ENCODE measurements at regions not wholly inside any gene's neighbourhood (a gene's known extent, or its start where the extent isn't known, plus 50 kb on each side); places are given as distances from the start of the nearest gene placed in this dataset.

GRCh38 chr4:184922301-184922700, 96.0 kb upstream of the HELT start:
- Histone ChIP-seq H4K20me1 (ENCODE audit: control insufficient read depth, extremely low read depth, insufficient read depth, low read length) (no peaks in the 10 kb centered on the region), H3K27ac (ENCODE audit: insufficient read depth, low read length) (no peak overlapping the region), H3K9me3 (ENCODE audit: control insufficient read depth, insufficient read depth, low read depth, low read length) (no peaks in the 10 kb centered on the region), H3K27me3 (ENCODE audit: control insufficient read depth, insufficient read depth, low read length) (no peaks in the 10 kb centered on the region), H3K4me3 (replicated peaks in 1 of 4; ENCODE audit: control extremely low read depth in 1 of 4, insufficient read depth in 1 of 4, low read depth in 3 of 4, low read length in 4 of 4) (no peak overlapping the region), H3K9ac (ENCODE audit: insufficient read depth, low read length) (no peak overlapping the region), H3K36me3 (ENCODE audit: control insufficient read depth, insufficient read depth, low read length) (no peaks in the 10 kb centered on the region), H3K4me1 (ENCODE audit: control insufficient read depth, extremely low read depth, insufficient read depth, low read length) (no peaks in the 10 kb centered on the region), H3K4me2 (ENCODE audit: extremely low read depth, insufficient read depth, low read length) (no peak overlapping the region), H2AFZ (ENCODE audit: low read length) (no peak overlapping the region), H3K79me2 (ENCODE audit: control insufficient read depth, insufficient read depth, low read length) (no peaks in the 10 kb centered on the region)
- DNase-seq (ENCODE audit: low read depth in 2 of 2), result no peak
- TF ChIP-seq EZH2 (IDR thresholded peaks at IDR 0.05; ENCODE audit: low read length, missing control alignments) (no peak), CTCF (conservative IDR thresholded peaks at IDR 0.05 in 1 of 2, IDR thresholded peaks at IDR 0.05 in 1 of 2; ENCODE audit: low read depth in 1 of 2, low read length in 2 of 2) (no peak)

- Histone ChIP-seq H3K9me3 (ENCODE audit: control insufficient read depth, insufficient read depth, low read depth, low read length) (no peaks in the 10 kb centered on the region), H3K79me2 (ENCODE audit: control insufficient read depth, insufficient read depth, low read length) (no peaks in the 10 kb centered on the region), H4K20me1 (ENCODE audit: control insufficient read depth, extremely low read depth, insufficient read depth, low read length) (no peaks in the 10 kb centered on the region), H2AFZ (ENCODE audit: low read length) (no peak overlapping the region), H3K27ac (ENCODE audit: insufficient read depth, low read length) (no peak overlapping the region), H3K36me3 (ENCODE audit: control insufficient read depth, insufficient read depth, low read length) (no peaks in the 10 kb centered on the region), H3K4me3 (replicated peaks in 1 of 4; ENCODE audit: control extremely low read depth in 1 of 4, insufficient read depth in 1 of 4, low read depth in 3 of 4, low read length in 4 of 4) (no peak overlapping the region), H3K9ac (ENCODE audit: insufficient read depth, low read length) (no peak overlapping the region), H3K27me3 (ENCODE audit: control insufficient read depth, insufficient read depth, low read length) (no peaks in the 10 kb centered on the region), H3K4me1 (ENCODE audit: control insufficient read depth, extremely low read depth, insufficient read depth, low read length) (no peaks in the 10 kb centered on the region), H3K4me2 (ENCODE audit: extremely low read depth, insufficient read depth, low read length) (no peak overlapping the region)
- TF ChIP-seq CTCF (conservative IDR thresholded peaks at IDR 0.05 in 1 of 2, IDR thresholded peaks at IDR 0.05 in 1 of 2; ENCODE audit: low read depth in 1 of 2, low read length in 2 of 2) (no peak), EZH2 (IDR thresholded peaks at IDR 0.05; ENCODE audit: low read length, missing control alignments) (no peak)
- DNase-seq (ENCODE audit: low read depth in 2 of 2), result no peak
These were observed 93.8 kb upstream of the HELT start for GRCh38 chr4:184924516-184924915.

GRCh38 chr4:184929476-184929875, 88.8 kb upstream of the HELT start:
- Histone ChIP-seq H3K36me3 (ENCODE audit: control insufficient read depth, insufficient read depth, low read length) (no peaks in the 10 kb centered on the region), H4K20me1 (ENCODE audit: control insufficient read depth, extremely low read depth, insufficient read depth, low read length) (no peaks in the 10 kb centered on the region), H3K4me1 (ENCODE audit: control insufficient read depth, extremely low read depth, insufficient read depth, low read length) (no peaks in the 10 kb centered on the region), H2AFZ (ENCODE audit: low read length) (no peak overlapping the region), H3K4me2 (ENCODE audit: extremely low read depth, insufficient read depth, low read length) (no peak overlapping the region), H3K27ac (ENCODE audit: insufficient read depth, low read length) (no peak overlapping the region), H3K9me3 (ENCODE audit: control insufficient read depth, insufficient read depth, low read depth, low read length) (no peaks in the 10 kb centered on the region), H3K79me2 (ENCODE audit: control insufficient read depth, insufficient read depth, low read length) (no peaks in the 10 kb centered on the region), H3K9ac (ENCODE audit: insufficient read depth, low read length) (no peak overlapping the region), H3K27me3 (ENCODE audit: control insufficient read depth, insufficient read depth, low read length) (no peaks in the 10 kb centered on the region), H3K4me3 (replicated peaks in 1 of 4; ENCODE audit: control extremely low read depth in 1 of 4, insufficient read depth in 1 of 4, low read depth in 3 of 4, low read length in 4 of 4) (no peak overlapping the region)
- DNase-seq (ENCODE audit: low read depth in 2 of 2), result no peak
- TF ChIP-seq EZH2 (IDR thresholded peaks at IDR 0.05; ENCODE audit: low read length, missing control alignments) (no peak), CTCF (conservative IDR thresholded peaks at IDR 0.05 in 1 of 2, IDR thresholded peaks at IDR 0.05 in 1 of 2; ENCODE audit: low read depth in 1 of 2, low read length in 2 of 2) (no peak)

Data from fibroblast of lung (primary cell).